HCT116 (cell line): ENCODE measurements at regions not wholly inside any gene's neighbourhood (a gene's known extent, or its start where the extent isn't known, plus 50 kb on each side); places are given as distances from the start of the nearest gene placed in this dataset.

Source experiments
- ATAC-seq: fragments of 200-7000 bp; cut with Tn5 transposase; 2 replicates; pipeline ENCODE4 v1.9.1; 2020; ENCODE audit warnings: mild to moderate bottlenecking, moderate library complexity
- BruUV-seq: library from RNA; stranded (reverse); fragments of 400-500 nt; replicated peaks from 2 replicates; lab custom pipeline; 2021; lab: Mats Ljungman, UMichigan
- CTCF ChIA-PET: fragments of 300-600 bp; sonication (Branson Sonifier 250); formaldehyde crosslinking; loops from one replicate; lab custom pipeline; 2021; ENCODE audit warnings: antibody characterized with exemption; lab: Charles Lee
- POLR2A ChIA-PET: fragments of 300-600, 350-600 bp; sonication (Branson Sonifier 250); formaldehyde crosslinking; loops from one replicate; lab custom pipeline; 2021; ENCODE audit warnings: antibody characterized with exemption; lab: Charles Lee
- RAD21 ChIA-PET, 2 experiments: fragments of 300-600 bp; sonication (Branson Sonifier 250); formaldehyde crosslinking; loops; one replicate each; lab custom pipeline; 2023; ENCODE audit warnings: low total read pairs in 2 of 2; ENCODE audit not compliant: uncharacterized antibody in 2 of 2, unreplicated experiment in 2 of 2, low non-redundant PET in 1 of 2; lab: Charles Lee
- DNase-seq: peaks from one replicate; pipeline ENCODE4 v3.0.0-alpha.2; 2010; ENCODE audit warnings: low read depth, low spot score
- H2AFZ ChIP-seq: fragments of 200-600 bp; shearing (Covaris generic), sonication (generic); 2 replicates; pipeline ENCODE4 v1.6.1; 2017; ENCODE audit warnings: low read depth, mixed run types, mixed read lengths, antibody characterized with exemption, low read length; ENCODE audit not compliant: poor library complexity, severe bottlenecking
- H3K27ac ChIP-seq: 2 replicates; pipeline ENCODE4 v1.5.1; 2012; ENCODE audit warnings: low read depth, low read length
- H3K27me3 ChIP-seq: fragments of 200-600 bp; sonication (generic); 2 replicates; pipeline ENCODE4 v1.6.1; 2016; ENCODE audit warnings: mixed run types, low read length, mixed read lengths; ENCODE audit not compliant: insufficient read depth
- H3K36me3 ChIP-seq, 2 experiments: fragments of 200-500 bp in 1 of 2; fragments of 200-600 bp in 1 of 2; sonication (Bioruptor generic) in 1 of 2; sonication (generic) in 1 of 2; 2 replicates each; pipeline versions ENCODE4 v1.5.1 to v1.6.1; 2014 to 2016; ENCODE audit warnings: low read length in 2 of 2, inconsistent platforms in 1 of 2, mixed read lengths in 1 of 2, mixed run types in 1 of 2; ENCODE audit not compliant: insufficient read depth in 2 of 2, control insufficient read depth in 1 of 2
- H3K4me1 ChIP-seq, 2 experiments: fragments of 200-600 bp in 1 of 2; sonication (generic) in 1 of 2; 2 replicates each; pipeline versions ENCODE4 v1.5.1 to v1.6.1; 2012 to 2017; ENCODE audit warnings: low read length in 2 of 2, inconsistent platforms in 1 of 2, mild to moderate bottlenecking in 1 of 2, mixed read lengths in 1 of 2, mixed run types in 1 of 2, moderate library complexity in 1 of 2; ENCODE audit not compliant: insufficient read depth in 2 of 2, control insufficient read depth in 1 of 2
- H3K4me2 ChIP-seq: fragments of 200-600 bp; sonication (generic); 2 replicates; pipeline ENCODE4 v1.6.1; 2017; ENCODE audit warnings: mixed run types, low read length, mixed read lengths
- H3K4me3 ChIP-seq, 2 experiments: fragments of 200-600 bp in 1 of 2; sonication (generic) in 1 of 2; replicated peaks in 1 of 2; 2 replicates each; pipeline ENCODE4 v1.5.1; 2011 to 2016; ENCODE audit warnings: low read length in 2 of 2, control low read depth in 1 of 2, low read depth in 1 of 2, mild to moderate bottlenecking in 1 of 2, mixed read lengths in 1 of 2, mixed run types in 1 of 2
- H3K79me2 ChIP-seq: fragments of 200-600 bp; sonication (generic); 2 replicates; pipeline ENCODE4 v1.6.1; 2017; ENCODE audit warnings: mild to moderate bottlenecking, mixed run types, low read length, moderate library complexity, mixed read lengths; ENCODE audit not compliant: insufficient read depth
- H3K9ac ChIP-seq: fragments of 200-600 bp; sonication (generic); 2 replicates; pipeline ENCODE4 v1.6.1; 2016; ENCODE audit warnings: low read length, mixed read lengths
- H3K9me2 ChIP-seq: fragments of 200-600 bp; sonication (generic), shearing (Covaris generic); 2 replicates; pipeline ENCODE4 v1.6.1; 2017; ENCODE audit warnings: mixed run types, mild to moderate bottlenecking, moderate library complexity; ENCODE audit not compliant: insufficient read depth
- H3K9me3 ChIP-seq, 2 experiments: fragments of 200-500 bp in 1 of 2; fragments of 200-600 bp in 1 of 2; sonication (Bioruptor generic) in 1 of 2; sonication (generic) in 1 of 2; 2 replicates each; pipeline ENCODE4 v1.6.1; 2014 to 2017; ENCODE audit warnings: low read length in 2 of 2, mixed read lengths in 2 of 2, inconsistent platforms in 1 of 2, low read depth in 1 of 2, mild to moderate bottlenecking in 1 of 2, mixed run types in 1 of 2, moderate library complexity in 1 of 2; ENCODE audit not compliant: control insufficient read depth in 1 of 2, insufficient read depth in 1 of 2
- H4K20me1 ChIP-seq: fragments of 200-600 bp; sonication (generic), shearing (Covaris generic); 2 replicates; pipeline ENCODE4 v1.6.1; 2017; ENCODE audit warnings: mixed run types, mild to moderate bottlenecking, moderate library complexity; ENCODE audit not compliant: insufficient read depth
- CEBPB ChIP-seq: IDR thresholded peaks from 2 replicates; pipeline ENCODE4 v1.6.1; 2012; ENCODE audit warnings: low read depth
- ELF1 ChIP-seq: IDR thresholded peaks from 2 replicates; pipeline ENCODE4 v1.6.1; 2012; ENCODE audit warnings: low read depth, borderline replicate concordance
- EZH2 ChIP-seq: fragments of 200-600 bp; sonication (generic); IDR thresholded peaks from 2 replicates; pipeline ENCODE4 v1.6.1; 2017; ENCODE audit warnings: antibody characterized with exemption, mixed run types
- FOSL1 ChIP-seq: IDR thresholded peaks from 2 replicates; pipeline ENCODE4 v1.6.1; 2012; ENCODE audit warnings: low read depth
- JUND ChIP-seq: IDR thresholded peaks from 2 replicates; pipeline ENCODE4 v1.6.1; 2012
- ZBTB33 ChIP-seq: IDR thresholded peaks from 2 replicates; pipeline ENCODE4 v1.6.1; 2011; ENCODE audit warnings: mild to moderate bottlenecking, low read length, moderate library complexity; ENCODE audit not compliant: insufficient replicate concordance; ENCODE audit errors: extremely low read depth
- intact Hi-C: fragments of 100-400 bp; cut with micrococcal nuclease; formaldehyde crosslinking; loops from 2 replicates; pipeline ENCODE4 v1.10.0; 2022

- Histone ChIP-seq H2AFZ (no peak overlapping the region), H3K9me3 (no peaks in the 10 kb centered on the region), H3K4me2 (peak overlapping the region; percentile 4; the same call in 1 of the 2 replicates), H4K20me1 (no peaks in the 10 kb centered on the region), H3K9ac (no peak overlapping the region), H3K27ac (no peak overlapping the region), H3K9me2 (peaks cover 4% of the 10 kb centered on the region; the same call in 1 of the 2 replicates), H3K4me1 (peaks cover 5 to 13% of the 10 kb centered on the region in 2 experiments), H3K4me3 (no peak overlapping the region), H3K27me3 (no peaks in the 10 kb centered on the region), H3K36me3 (no peaks in the 10 kb centered on the region), H3K79me2 (no peaks in the 10 kb centered on the region)
- intact Hi-C loops: no loop called here
- TF ChIP-seq CEBPB: peak; percentile 39
- no peak for TF ChIP-seq EZH2
- ATAC-seq (no peak), DNase-seq (no peak)
- POLR2A ChIA-PET: no interaction called here
- RAD21 ChIA-PET: no interaction called here
- CTCF ChIA-PET: no interaction called here
- no TSS peak for BruUV-seq
These were observed 163.9 kb upstream of the SLC7A11 start for GRCh38 chr4:138405934-138406567.

- no TSS peak for BruUV-seq
- CTCF ChIA-PET: no interaction called here
- no peak for DNase-seq
- intact Hi-C loops: no loop called here
- H3K9me3 ChIP-seq: no peaks in the 10 kb centered on the region
- peaks cover 4% of the 10 kb centered on the region; the same call in 1 of the 2 replicates for H3K9me2 ChIP-seq
- H3K4me2 ChIP-seq: peak overlapping the region; percentile 4; the same call in 1 of the 2 replicates
- no peaks in the 10 kb centered on the region for H3K36me3 ChIP-seq
- RAD21 ChIA-PET: no interaction called here
- H2AFZ ChIP-seq: no peak overlapping the region
- H3K9ac ChIP-seq: no peak overlapping the region
- POLR2A ChIA-PET: no interaction called here
- H3K4me1 ChIP-seq: peaks cover 5 to 13% of the 10 kb centered on the region in 2 experiments
- TF ChIP-seq CEBPB: no peak
- no peak for TF ChIP-seq JUND
- 0 out of 2 replicates have a peak, but pooled peaks have one; percentile 24 for TF ChIP-seq FOSL1
- no peak for TF ChIP-seq ZBTB33
- no peak for TF ChIP-seq ELF1
- no peak overlapping the region for H3K4me3 ChIP-seq
- H3K79me2 ChIP-seq: no peaks in the 10 kb centered on the region
- ATAC-seq: peak; percentile 67
- no peaks in the 10 kb centered on the region for H4K20me1 ChIP-seq
- H3K27me3 ChIP-seq: no peaks in the 10 kb centered on the region
- no peak overlapping the region for H3K27ac ChIP-seq
These were observed 163.3 kb upstream of the SLC7A11 start for GRCh38 chr4:138405466-138405891.
